PC-9 (cell line): ENCODE measurements at regions not wholly inside any gene's neighbourhood (a gene's known extent, or its start where the extent isn't known, plus 50 kb on each side); places are given as distances from the start of the nearest gene placed in this dataset.

Source experiments
- CTCF ChIP-seq: fragments of 200-600 bp; sonication (generic); conservative IDR thresholded peaks from 2 replicates; pipeline ENCODE4 v1.6.1; 2017; ENCODE audit warnings: mixed run types, antibody characterized with exemption, mild to moderate bottlenecking, moderate library complexity
- EZH2 ChIP-seq: fragments of 200-600 bp; sonication (generic); IDR thresholded peaks from 2 replicates; pipeline ENCODE4 v1.8.0; 2017; ENCODE audit warnings: antibody characterized with exemption, low read depth

- no peak for TF ChIP-seq CTCF
- TF ChIP-seq EZH2: no peak
These were observed 97.2 kb downstream of the TDRD15 start for GRCh38 chr2:21220930-21221329.
